GM12874 (cell line): ENCODE measurements at regions not wholly inside any gene's neighbourhood (a gene's known extent, or its start where the extent isn't known, plus 50 kb on each side); places are given as distances from the start of the nearest gene placed in this dataset.

Experiments used
- TF ChIP-seq, protein P1 (sequence below): IDR thresholded peaks from 2 replicates; pipeline ENCODE4 v1.5.1; 2011; ENCODE audit warnings: low read depth, mild to moderate bottlenecking, control low read depth, low read length, moderate library complexity; ENCODE audit not compliant: insufficient read depth

DNA sequence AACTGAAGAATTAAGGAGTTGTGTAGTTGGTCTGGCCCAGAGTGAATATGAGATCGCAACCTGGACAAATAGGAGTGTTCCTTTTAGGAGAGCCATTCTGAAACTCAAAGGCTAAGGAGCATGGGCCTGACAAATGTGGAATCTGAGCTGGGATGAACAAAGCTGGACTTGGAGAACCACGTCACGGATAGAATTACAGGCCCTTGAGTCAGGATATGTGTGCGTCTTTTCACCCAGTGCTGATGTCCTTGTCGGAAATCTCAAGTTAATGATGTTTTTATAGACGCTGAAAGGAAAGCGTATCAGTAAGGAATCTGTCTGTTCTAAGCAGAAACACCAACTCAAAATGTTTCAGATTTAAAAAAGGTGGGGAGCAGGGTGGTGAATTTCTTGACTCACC, 173.8 kb upstream of the ZKSCAN2 start:
- TF ChIP-seq, protein P1, sequence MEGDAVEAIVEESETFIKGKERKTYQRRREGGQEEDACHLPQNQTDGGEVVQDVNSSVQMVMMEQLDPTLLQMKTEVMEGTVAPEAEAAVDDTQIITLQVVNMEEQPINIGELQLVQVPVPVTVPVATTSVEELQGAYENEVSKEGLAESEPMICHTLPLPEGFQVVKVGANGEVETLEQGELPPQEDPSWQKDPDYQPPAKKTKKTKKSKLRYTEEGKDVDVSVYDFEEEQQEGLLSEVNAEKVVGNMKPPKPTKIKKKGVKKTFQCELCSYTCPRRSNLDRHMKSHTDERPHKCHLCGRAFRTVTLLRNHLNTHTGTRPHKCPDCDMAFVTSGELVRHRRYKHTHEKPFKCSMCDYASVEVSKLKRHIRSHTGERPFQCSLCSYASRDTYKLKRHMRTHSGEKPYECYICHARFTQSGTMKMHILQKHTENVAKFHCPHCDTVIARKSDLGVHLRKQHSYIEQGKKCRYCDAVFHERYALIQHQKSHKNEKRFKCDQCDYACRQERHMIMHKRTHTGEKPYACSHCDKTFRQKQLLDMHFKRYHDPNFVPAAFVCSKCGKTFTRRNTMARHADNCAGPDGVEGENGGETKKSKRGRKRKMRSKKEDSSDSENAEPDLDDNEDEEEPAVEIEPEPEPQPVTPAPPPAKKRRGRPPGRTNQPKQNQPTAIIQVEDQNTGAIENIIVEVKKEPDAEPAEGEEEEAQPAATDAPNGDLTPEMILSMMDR: no peak

- TF ChIP-seq, protein P1: no peak
Observed at GRCh38 chr16:25426829-25427228, 169.2 kb upstream of the ZKSCAN2 start.

- TF ChIP-seq, protein P1: no peak
Observed at GRCh38 chr16:25419681-25420080, 162.0 kb upstream of the ZKSCAN2 start.

DNA sequence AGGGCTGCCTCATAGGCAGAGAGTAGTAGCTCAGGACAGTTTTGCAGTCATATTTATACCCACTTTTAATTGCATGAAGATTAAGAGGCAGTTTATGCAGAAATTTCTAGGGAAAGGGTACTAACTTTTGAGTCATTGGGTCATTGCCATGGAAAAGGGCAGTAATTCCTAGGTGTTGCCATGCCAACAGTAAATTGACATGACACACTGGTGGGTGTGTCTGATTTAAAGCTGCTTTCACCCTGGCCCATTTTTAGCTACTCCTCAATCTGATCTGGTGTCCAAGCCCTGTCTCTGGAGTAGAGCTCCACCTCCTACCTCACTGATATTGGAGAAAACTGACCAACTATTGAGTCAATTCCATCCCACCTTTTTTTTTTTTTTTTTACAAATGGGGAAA, 161.5 kb upstream of the ZKSCAN2 start:
- TF ChIP-seq, protein P1: no peak

GRCh38 chr16:25416002-25416401, 158.4 kb upstream of the ZKSCAN2 start:
- TF ChIP-seq, protein P1: no peak

GRCh38 chr16:25413975-25414374, 156.3 kb upstream of the ZKSCAN2 start:
- TF ChIP-seq, protein P1: no peak

DNA sequence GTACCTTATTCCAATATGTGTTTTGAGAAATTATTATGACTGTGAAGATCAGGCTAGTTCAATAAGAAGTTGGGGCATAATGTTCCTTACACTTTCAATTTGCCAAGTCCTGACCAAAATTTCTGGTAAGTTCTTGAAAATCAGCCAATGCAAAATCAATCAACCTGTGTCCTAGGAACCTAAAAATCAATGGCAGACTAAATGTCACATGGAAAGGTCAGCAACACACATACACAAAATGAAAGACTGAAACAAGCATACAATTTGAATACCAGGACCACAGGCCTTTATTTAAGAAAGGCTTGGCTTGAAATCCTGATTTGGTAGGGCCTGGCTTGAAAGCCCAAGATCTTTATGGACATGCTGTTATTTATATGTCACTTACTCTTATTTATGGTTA, 155.5 kb upstream of the ZKSCAN2 start:
- TF ChIP-seq, protein P1: no peak
